ENCODE measurements at regions not wholly inside any gene's neighbourhood (a gene's known extent, or its start where the extent isn't known, plus 50 kb on each side); places are given as distances from the start of the nearest gene placed in this dataset.
"Not testable (repeated sequence)": the region's sequence is repeated elsewhere in the genome, so short reads cannot be mapped to it uniquely, and the experiment has no call there.

- ATAC-seq; H3K9me3 ChIP-seq; intact Hi-C loops (cut with DNase I); H3K27me3 ChIP-seq (ENCODE audit: low read depth); H3K4me3 ChIP-seq; H3K36me3 ChIP-seq; H3K4me1 ChIP-seq; H3K27ac ChIP-seq; DNase-seq: not testable (repeated sequence)
Observed at GRCh38 chr6:58008001-58008335, 690.5 kb downstream of the PRIM2 start.

GRCh38 chr6:58011954-58012600 lies 694.6 kb downstream of the PRIM2 start:
- H3K27ac ChIP-seq; intact Hi-C loops (cut with DNase I); DNase-seq; H3K4me1 ChIP-seq; H3K36me3 ChIP-seq; H3K9me3 ChIP-seq; H3K4me3 ChIP-seq; ATAC-seq; H3K27me3 ChIP-seq (ENCODE audit: low read depth): not testable (repeated sequence)

- H3K4me3 ChIP-seq; H3K9me3 ChIP-seq; H3K36me3 ChIP-seq; DNase-seq; ATAC-seq; H3K27ac ChIP-seq; H3K27me3 ChIP-seq (ENCODE audit: low read depth); H3K4me1 ChIP-seq; intact Hi-C loops (cut with DNase I): not testable (repeated sequence)
Observed at GRCh38 chr6:58016614-58017013, 699.2 kb downstream of the PRIM2 start.

GRCh38 chr6:58028188-58028587 lies 710.8 kb downstream of the PRIM2 start:
- intact Hi-C loops (cut with DNase I); H3K4me3 ChIP-seq; H3K36me3 ChIP-seq; DNase-seq; H3K27me3 ChIP-seq (ENCODE audit: low read depth); H3K27ac ChIP-seq; ATAC-seq; H3K9me3 ChIP-seq; H3K4me1 ChIP-seq: not testable (repeated sequence)

- H3K27ac ChIP-seq; H3K27me3 ChIP-seq (ENCODE audit: low read depth); DNase-seq; H3K36me3 ChIP-seq; H3K4me1 ChIP-seq; H3K4me3 ChIP-seq; intact Hi-C loops (cut with DNase I); H3K9me3 ChIP-seq; ATAC-seq: not testable (repeated sequence)
Observed at GRCh38 chr6:58038213-58038612, 720.8 kb downstream of the PRIM2 start.

- H3K9me3 ChIP-seq; ATAC-seq; H3K27ac ChIP-seq; H3K4me3 ChIP-seq; DNase-seq; H3K36me3 ChIP-seq; intact Hi-C loops (cut with DNase I); H3K4me1 ChIP-seq; H3K27me3 ChIP-seq (ENCODE audit: low read depth): not testable (repeated sequence)
Observed at GRCh38 chr6:58046584-58046983, 729.2 kb downstream of the PRIM2 start.

GRCh38 chr6:58047389-58047788 lies 730.0 kb downstream of the PRIM2 start:
- H3K4me1 ChIP-seq; ATAC-seq; DNase-seq; intact Hi-C loops (cut with DNase I); H3K36me3 ChIP-seq; H3K9me3 ChIP-seq; H3K27me3 ChIP-seq (ENCODE audit: low read depth); H3K27ac ChIP-seq; H3K4me3 ChIP-seq: not testable (repeated sequence)

- H3K27me3 ChIP-seq (ENCODE audit: low read depth); H3K4me3 ChIP-seq; intact Hi-C loops (cut with DNase I); H3K27ac ChIP-seq; H3K9me3 ChIP-seq; DNase-seq; H3K4me1 ChIP-seq; H3K36me3 ChIP-seq: not testable (repeated sequence)
- ATAC-seq = peak in 1 of 2 donors; percentile 51
Observed at GRCh38 chr6:58047865-58048264, 730.4 kb downstream of the PRIM2 start.

GRCh38 chr6:58055465-58056176 lies 738.2 kb downstream of the PRIM2 start:
- intact Hi-C loops (cut with DNase I); DNase-seq; H3K4me1 ChIP-seq; H3K4me3 ChIP-seq; H3K9me3 ChIP-seq; H3K27me3 ChIP-seq (ENCODE audit: low read depth); ATAC-seq; H3K36me3 ChIP-seq; H3K27ac ChIP-seq: not testable (repeated sequence)

GRCh38 chr6:58059701-58060100 lies 742.3 kb downstream of the PRIM2 start:
- H3K4me1 ChIP-seq; H3K4me3 ChIP-seq; intact Hi-C loops (cut with DNase I); H3K27me3 ChIP-seq (ENCODE audit: low read depth); H3K27ac ChIP-seq; ATAC-seq; H3K9me3 ChIP-seq; H3K36me3 ChIP-seq; DNase-seq: not testable (repeated sequence)

GRCh38 chr6:58063542-58063941 lies 746.1 kb downstream of the PRIM2 start:
- H3K4me3 ChIP-seq; H3K4me1 ChIP-seq; ATAC-seq; DNase-seq; H3K36me3 ChIP-seq; H3K9me3 ChIP-seq; intact Hi-C loops (cut with DNase I); H3K27ac ChIP-seq; H3K27me3 ChIP-seq (ENCODE audit: low read depth): not testable (repeated sequence)

- H3K27ac ChIP-seq; H3K9me3 ChIP-seq; H3K36me3 ChIP-seq; intact Hi-C loops (cut with DNase I); DNase-seq; H3K27me3 ChIP-seq (ENCODE audit: low read depth); H3K4me1 ChIP-seq; H3K4me3 ChIP-seq: not testable (repeated sequence)
- peak; percentile 51 to 65 for ATAC-seq
Observed at GRCh38 chr6:58067867-58068548, 750.6 kb downstream of the PRIM2 start.

All from lower lobe of right lung (tissue), 2 donors.